Prostate gland (tissue), 2 donors: ENCODE measurements at regions not wholly inside any gene's neighbourhood (a gene's known extent, or its start where the extent isn't known, plus 50 kb on each side); places are given as distances from the start of the nearest gene placed in this dataset.

ENCODE experiments used
- DNase-seq: peaks from one replicate; pipeline ENCODE4 v3.0.0-alpha.2; 2019; ENCODE audit warnings: low spot score
- H3K27ac ChIP-seq, 2 donors: fragments of 200-600 bp; sonication (generic); 2 replicates each; pipeline ENCODE4 v1.5.1; 2017 to 2019
- H3K27me3 ChIP-seq: fragments of 200-600 bp; sonication (generic); replicated peaks from 2 replicates; pipeline ENCODE4 v1.5.1; 2019; ENCODE audit not compliant: insufficient read depth
- H3K36me3 ChIP-seq, 2 donors: fragments of 200-600 bp; sonication (generic); 1 replicate in 1 of 2; 2 replicates in 1 of 2; pipeline versions ENCODE4 v1.5.1 to v1.8.1; 2017 to 2019
- H3K4me1 ChIP-seq: fragments of 200-600 bp; sonication (generic); replicated peaks from 2 replicates; pipeline ENCODE4 v1.5.1; 2019
- H3K4me3 ChIP-seq, 2 donors: fragments of 200-600 bp; sonication (generic); 2 replicates each; pipeline ENCODE4 v1.5.1; 2017 to 2019
- H3K9me3 ChIP-seq: fragments of 200-600 bp; sonication (generic); 2 replicates; pipeline ENCODE4 v1.5.1; 2017
- POLR2A ChIP-seq: fragments of 450-650 bp; IDR thresholded peaks from one replicate; pipeline ENCODE4 v1.6.1; 2016; ENCODE audit warnings: antibody characterized with exemption, mild to moderate bottlenecking
- POLR2AphosphoS5 ChIP-seq: sonication (generic); formaldehyde crosslinking; IDR thresholded peaks from one replicate; pipeline ENCODE4 v1.6.1; 2017; ENCODE audit warnings: antibody characterized with exemption
- WGBS: methylation state at CpG from one replicate; pipeline ENCODE4 v1.1.5; 2018; 5-methylcytosine and 5-hydroxymethylcytosine counted together
- intact Hi-C: fragments of 100-400 bp; cut with DNase I; formaldehyde crosslinking; loops from one replicate; pipeline ENCODE4 v1.14.2; 2022
- TF ChIP-seq, protein P1 (sequence below), 4 experiments: fragments of 200-600 bp in 2 of 4; fragments of 450-650 bp in 2 of 4; sonication (generic) in 2 of 4; IDR thresholded peaks; 1 replicate in 3 of 4; 2 replicates in 1 of 4; pipeline ENCODE4 v1.5.1; 2016 to 2019; ENCODE audit warnings: antibody characterized with exemption in 4 of 4, mild to moderate bottlenecking in 2 of 4, moderate library complexity in 2 of 4

DNA sequence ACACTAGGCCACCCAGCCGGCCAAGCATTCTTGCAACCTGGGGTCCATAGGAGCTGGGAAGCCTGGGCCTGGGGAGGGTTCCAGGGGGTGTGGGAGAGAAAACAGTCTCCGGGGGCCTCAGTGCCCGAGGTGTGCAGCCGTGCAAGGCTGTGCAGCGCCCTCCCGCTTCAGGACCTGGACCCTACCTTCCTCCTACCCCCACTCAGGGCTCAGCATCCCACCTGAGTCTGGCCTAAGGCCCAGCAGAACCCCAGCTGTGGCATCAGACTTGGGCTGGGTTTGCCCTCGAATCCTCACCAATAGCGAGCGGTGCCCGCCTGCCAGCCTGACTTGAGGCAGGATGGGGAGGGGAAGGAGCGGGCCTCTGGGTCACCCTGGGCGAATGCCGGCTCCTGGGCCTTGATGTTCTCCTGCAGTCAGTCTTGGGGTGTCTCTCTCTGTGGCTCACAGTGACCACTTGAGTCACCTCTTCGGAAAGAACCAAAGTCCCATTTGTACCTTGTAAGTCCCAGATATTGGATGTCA is 53.6 kb upstream of the PPARA start:
- H3K9me3 ChIP-seq: no peaks in the 10 kb centered on the region
- H3K27me3 ChIP-seq: no peaks in the 10 kb centered on the region
- peak overlapping the region; percentile 41 to 61 for H3K27ac ChIP-seq
- H3K36me3 ChIP-seq: peaks cover 0 to 33% of the 10 kb centered on the region in 2 donors
- DNase-seq: no peak
- 83% methylated on average over 14 of the region's 14 CpGs for WGBS
- H3K4me1 ChIP-seq: peaks cover 17% of the 10 kb centered on the region
- intact Hi-C loops: no loop called here
- H3K4me3 ChIP-seq: no peak overlapping the region
- TF ChIP-seq, protein P1, sequence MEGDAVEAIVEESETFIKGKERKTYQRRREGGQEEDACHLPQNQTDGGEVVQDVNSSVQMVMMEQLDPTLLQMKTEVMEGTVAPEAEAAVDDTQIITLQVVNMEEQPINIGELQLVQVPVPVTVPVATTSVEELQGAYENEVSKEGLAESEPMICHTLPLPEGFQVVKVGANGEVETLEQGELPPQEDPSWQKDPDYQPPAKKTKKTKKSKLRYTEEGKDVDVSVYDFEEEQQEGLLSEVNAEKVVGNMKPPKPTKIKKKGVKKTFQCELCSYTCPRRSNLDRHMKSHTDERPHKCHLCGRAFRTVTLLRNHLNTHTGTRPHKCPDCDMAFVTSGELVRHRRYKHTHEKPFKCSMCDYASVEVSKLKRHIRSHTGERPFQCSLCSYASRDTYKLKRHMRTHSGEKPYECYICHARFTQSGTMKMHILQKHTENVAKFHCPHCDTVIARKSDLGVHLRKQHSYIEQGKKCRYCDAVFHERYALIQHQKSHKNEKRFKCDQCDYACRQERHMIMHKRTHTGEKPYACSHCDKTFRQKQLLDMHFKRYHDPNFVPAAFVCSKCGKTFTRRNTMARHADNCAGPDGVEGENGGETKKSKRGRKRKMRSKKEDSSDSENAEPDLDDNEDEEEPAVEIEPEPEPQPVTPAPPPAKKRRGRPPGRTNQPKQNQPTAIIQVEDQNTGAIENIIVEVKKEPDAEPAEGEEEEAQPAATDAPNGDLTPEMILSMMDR (IDR thresholded peaks at IDR 0.05): no peak
- TF ChIP-seq POLR2AphosphoS5 (no peak), POLR2A (no peak)

DNA sequence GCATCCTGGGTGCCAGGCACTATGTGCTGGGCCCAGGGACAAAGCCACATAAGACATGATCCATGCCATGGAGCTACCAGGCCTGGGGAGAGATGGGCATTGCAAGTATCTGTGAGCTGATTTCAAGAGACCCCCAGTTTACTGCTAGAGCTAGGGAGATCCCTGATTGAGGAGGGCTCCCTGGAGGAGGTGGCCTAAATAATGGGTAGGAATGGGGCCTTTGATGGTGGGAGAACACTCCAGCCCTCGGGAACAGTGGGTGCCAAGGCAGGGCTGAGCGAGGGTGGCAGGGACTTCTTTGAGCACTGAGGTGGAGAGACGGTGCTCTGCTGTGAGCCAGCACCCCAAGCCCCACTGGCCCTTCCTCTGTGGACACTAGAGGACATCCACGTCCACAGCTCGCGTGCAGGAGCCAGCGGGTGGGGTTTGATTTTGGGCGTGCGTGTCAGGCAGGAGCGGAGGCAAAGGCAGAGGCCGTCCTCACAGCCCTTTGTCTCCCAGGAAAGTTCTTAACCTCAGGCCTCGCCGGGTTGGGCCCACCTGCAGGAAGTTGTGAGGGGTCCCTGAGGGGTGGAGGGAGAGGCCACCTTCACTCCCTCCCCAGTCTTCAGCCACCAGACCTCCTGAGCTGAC is 52.9 kb upstream of the PPARA start:
- 69% methylated on average over 11 of the region's 13 CpGs for WGBS
- Histone ChIP-seq H3K36me3 (peaks cover 0 to 31% of the 10 kb centered on the region in 2 donors), H3K9me3 (no peaks in the 10 kb centered on the region), H3K4me1 (peaks cover 21% of the 10 kb centered on the region), H3K4me3 (no peak overlapping the region), H3K27me3 (no peaks in the 10 kb centered on the region), H3K27ac (peak overlapping the region; percentile 41 to 61)
- intact Hi-C loops: no loop called here
- TF ChIP-seq POLR2AphosphoS5 (no peak), POLR2A (no peak)
- TF ChIP-seq, protein P1 (IDR thresholded peaks at IDR 0.05): no peak
- DNase-seq: no peak

DNA sequence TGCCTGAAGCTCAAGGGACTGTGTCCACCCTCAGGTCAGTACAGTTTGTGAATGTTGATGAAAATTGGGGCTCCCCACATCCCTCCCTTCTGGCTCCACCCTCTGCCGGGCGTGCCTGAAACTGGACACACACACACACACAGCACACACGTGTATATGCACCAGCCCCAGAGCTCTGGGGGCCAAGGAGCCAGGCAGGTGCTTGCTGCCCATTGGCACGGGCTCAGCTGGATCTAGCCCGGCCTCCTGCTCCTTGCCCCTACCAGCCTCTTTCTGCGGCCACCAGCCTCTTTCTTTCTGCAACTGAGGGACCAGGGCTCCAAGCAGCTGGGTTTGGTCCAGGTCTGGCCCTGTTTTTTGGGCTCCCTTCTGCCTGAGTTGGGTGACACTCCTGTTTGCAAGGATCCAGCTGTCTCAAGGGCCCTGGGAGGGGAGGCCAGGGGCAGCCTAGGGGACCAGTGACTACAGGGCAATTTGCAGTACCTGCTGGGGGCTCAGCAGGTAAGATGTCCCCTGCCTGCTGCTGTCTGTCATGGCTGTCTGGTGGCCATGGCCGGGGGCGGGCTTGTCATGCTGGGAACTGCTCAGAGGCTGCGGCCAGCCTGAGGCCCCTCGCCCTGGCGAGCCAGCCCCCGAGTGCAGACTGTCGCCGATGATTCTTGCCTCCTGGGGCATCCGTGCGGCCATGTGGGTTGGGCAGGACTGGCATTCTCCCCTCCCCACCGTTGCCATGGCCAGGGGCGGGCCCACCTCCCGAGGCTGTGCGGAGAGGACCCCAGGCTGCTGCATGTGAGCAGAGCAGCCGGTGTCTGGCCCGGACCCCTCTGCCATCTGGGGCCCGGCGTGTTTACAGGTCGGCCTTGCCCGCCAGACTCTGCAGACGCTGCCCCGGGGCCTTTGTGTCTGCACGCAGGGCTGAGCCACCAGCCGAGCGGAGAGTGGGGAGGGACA is 51.5 kb upstream of the PPARA start:
- Histone ChIP-seq H3K27ac (peak overlapping the region; percentile 41 to 61), H3K4me1 (peaks cover 33% of the 10 kb centered on the region), H3K36me3 (peaks cover 0 to 31% of the 10 kb centered on the region in 2 donors), H3K27me3 (no peaks in the 10 kb centered on the region), H3K9me3 (no peaks in the 10 kb centered on the region), H3K4me3 (no peak overlapping the region)
- no peak for DNase-seq
- WGBS: 56% methylated on average over 31 of the region's 31 CpGs
- intact Hi-C loops: no loop called here
- TF ChIP-seq POLR2AphosphoS5: no peak
- TF ChIP-seq, protein P1 (IDR thresholded peaks at IDR 0.05): no peak
- no peak for TF ChIP-seq POLR2A

DNA sequence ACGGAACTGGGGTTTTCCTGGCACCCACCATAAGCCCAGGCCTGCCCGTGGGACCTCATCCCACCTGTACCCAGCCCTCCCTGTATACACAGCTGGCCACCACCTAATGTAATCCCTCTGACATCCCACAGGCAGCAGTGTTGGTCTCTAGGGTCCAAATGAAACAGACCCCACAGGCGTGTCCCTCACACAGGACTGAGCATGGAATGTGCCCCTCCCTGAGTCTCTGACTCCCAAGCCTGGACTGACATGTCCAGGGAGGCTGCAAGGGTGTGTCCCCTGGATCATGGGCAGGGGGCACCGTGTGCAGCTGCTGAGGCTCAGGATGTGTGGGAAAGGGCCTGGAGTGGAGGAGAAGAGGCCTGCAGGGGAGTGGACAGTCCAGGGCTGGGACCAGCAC is 50.6 kb upstream of the PPARA start:
- peak overlapping the region; percentile 41 to 61 for H3K27ac ChIP-seq
- 60% methylated on average over 4 of the region's 4 CpGs for WGBS
- DNase-seq: no peak
- no peak for TF ChIP-seq POLR2AphosphoS5
- TF ChIP-seq, protein P1 (IDR thresholded peaks at IDR 0.05): no peak
- TF ChIP-seq POLR2A: no peak
- no peaks in the 10 kb centered on the region for H3K9me3 ChIP-seq
- H3K4me3 ChIP-seq: no peak overlapping the region
- peaks cover 0 to 31% of the 10 kb centered on the region in 2 donors for H3K36me3 ChIP-seq
- H3K4me1 ChIP-seq: peaks cover 36% of the 10 kb centered on the region
- no peaks in the 10 kb centered on the region for H3K27me3 ChIP-seq
- intact Hi-C loops: no loop called here
